ENCODE measurements at regions not wholly inside any gene's neighbourhood (a gene's known extent, or its start where the extent isn't known, plus 50 kb on each side); places are given as distances from the start of the nearest gene placed in this dataset.

DNA sequence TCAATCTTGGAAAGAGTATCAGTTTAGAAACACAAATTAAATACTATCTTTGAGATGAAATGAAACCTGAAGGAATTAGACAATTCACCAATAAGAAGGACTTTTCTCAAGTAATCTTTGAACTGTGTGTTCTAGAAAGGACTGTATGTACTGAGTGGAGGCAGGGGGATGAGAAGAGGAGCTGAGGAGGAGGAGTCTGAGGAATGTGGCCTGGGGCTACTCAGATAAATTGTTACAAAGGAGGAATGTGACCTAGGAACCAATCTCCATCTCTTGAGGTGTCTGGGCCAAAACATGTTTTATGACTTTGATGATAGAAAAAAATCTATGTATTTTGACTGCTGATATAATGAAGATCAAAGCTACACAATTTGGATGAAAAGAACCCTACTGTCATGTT, 124.3 kb upstream of the ANKRD55 start:
- H3K4me1 ChIP-seq (ENCODE audit: control insufficient read depth in 1 of 2, insufficient read depth in 2 of 2, low read length in 2 of 2): no peaks in the 10 kb centered on the region
- no peak overlapping the region for H3K4me2 ChIP-seq (replicated peaks; ENCODE audit: extremely low read depth, low read length, poor library complexity, severe bottlenecking)
- H3K36me3 Mint-ChIP-seq: no peaks in the 10 kb centered on the region
- H3K9ac ChIP-seq (ENCODE audit: insufficient read depth, low read length, poor library complexity, severe bottlenecking): no peak overlapping the region
- H3K27ac Mint-ChIP-seq: no peak overlapping the region
- no peaks in the 10 kb centered on the region for H3K36me3 ChIP-seq (replicated peaks in 1 of 2; ENCODE audit: control insufficient read depth in 1 of 2, insufficient read depth in 2 of 2, low read length in 2 of 2)
- H3K27me3 ChIP-seq (ENCODE audit: control insufficient read depth in 2 of 2, insufficient read depth in 2 of 2, low read length in 2 of 2): no peaks in the 10 kb centered on the region
- H3K27ac ChIP-seq (ENCODE audit: low read depth in 1 of 2, low read length in 2 of 2): no peak overlapping the region
- H3K4me3 ChIP-seq (replicated peaks in 1 of 3; ENCODE audit: low read depth in 2 of 3, low read length in 3 of 3): no peak overlapping the region
- H4K20me1 ChIP-seq (ENCODE audit: insufficient read depth, low read length): no peaks in the 10 kb centered on the region
- TF ChIP-seq, protein P1, sequence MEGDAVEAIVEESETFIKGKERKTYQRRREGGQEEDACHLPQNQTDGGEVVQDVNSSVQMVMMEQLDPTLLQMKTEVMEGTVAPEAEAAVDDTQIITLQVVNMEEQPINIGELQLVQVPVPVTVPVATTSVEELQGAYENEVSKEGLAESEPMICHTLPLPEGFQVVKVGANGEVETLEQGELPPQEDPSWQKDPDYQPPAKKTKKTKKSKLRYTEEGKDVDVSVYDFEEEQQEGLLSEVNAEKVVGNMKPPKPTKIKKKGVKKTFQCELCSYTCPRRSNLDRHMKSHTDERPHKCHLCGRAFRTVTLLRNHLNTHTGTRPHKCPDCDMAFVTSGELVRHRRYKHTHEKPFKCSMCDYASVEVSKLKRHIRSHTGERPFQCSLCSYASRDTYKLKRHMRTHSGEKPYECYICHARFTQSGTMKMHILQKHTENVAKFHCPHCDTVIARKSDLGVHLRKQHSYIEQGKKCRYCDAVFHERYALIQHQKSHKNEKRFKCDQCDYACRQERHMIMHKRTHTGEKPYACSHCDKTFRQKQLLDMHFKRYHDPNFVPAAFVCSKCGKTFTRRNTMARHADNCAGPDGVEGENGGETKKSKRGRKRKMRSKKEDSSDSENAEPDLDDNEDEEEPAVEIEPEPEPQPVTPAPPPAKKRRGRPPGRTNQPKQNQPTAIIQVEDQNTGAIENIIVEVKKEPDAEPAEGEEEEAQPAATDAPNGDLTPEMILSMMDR (IDR thresholded peaks at IDR 0.05): no peak
- no peak overlapping the region for H3K4me3 Mint-ChIP-seq
- H2AFZ ChIP-seq (ENCODE audit: insufficient read depth, low read depth, low read length, poor library complexity, severe bottlenecking): no peak overlapping the region
- peaks cover 4% of the 10 kb centered on the region for H3K4me1 Mint-ChIP-seq
- no peaks in the 10 kb centered on the region for H3K9me3 ChIP-seq (replicated peaks in 1 of 2; ENCODE audit: control insufficient read depth in 1 of 2, insufficient read depth in 1 of 2, low read length in 2 of 2)
- H3K9me3 Mint-ChIP-seq: peaks cover 0 to 4% (median 2%) of the 10 kb centered on the region in 7 donors
- H3K27me3 Mint-ChIP-seq (ENCODE audit: low read depth in 3 of 3): peaks cover 1 to 11% (median 2%) of the 10 kb centered on the region in 3 donors
- no peak for DNase-seq
- no peaks in the 10 kb centered on the region for H3K79me2 ChIP-seq (ENCODE audit: insufficient read depth, low read length)
- intact Hi-C loops (cut with micrococcal nuclease): no loop called here

DNA sequence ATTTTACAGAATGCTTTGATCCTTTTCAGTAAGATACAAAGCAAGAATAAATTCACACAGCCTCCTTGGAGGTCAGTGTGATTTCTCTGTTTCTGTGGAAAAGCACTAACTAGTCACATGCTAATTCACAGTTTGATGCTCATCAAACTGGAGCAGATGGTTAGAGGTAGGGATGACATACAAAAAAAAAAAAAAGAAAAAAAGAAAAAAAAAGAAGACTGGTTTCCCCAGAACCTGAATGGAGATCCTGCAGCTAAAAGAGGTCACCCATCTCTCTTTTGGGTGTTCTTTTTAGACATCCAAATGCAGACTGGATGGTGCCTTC, 123.7 kb upstream of the ANKRD55 start:
- TF ChIP-seq, protein P1 (IDR thresholded peaks at IDR 0.05): no peak
- H3K27me3 Mint-ChIP-seq (ENCODE audit: low read depth in 3 of 3): peaks cover 1 to 10% (median 2%) of the 10 kb centered on the region in 3 donors
- no peaks in the 10 kb centered on the region for H3K4me1 ChIP-seq (ENCODE audit: control insufficient read depth in 1 of 2, insufficient read depth in 2 of 2, low read length in 2 of 2)
- H2AFZ ChIP-seq (ENCODE audit: insufficient read depth, low read depth, low read length, poor library complexity, severe bottlenecking): peak overlapping the region; percentile 23
- H3K27me3 ChIP-seq (ENCODE audit: control insufficient read depth in 2 of 2, insufficient read depth in 2 of 2, low read length in 2 of 2): no peaks in the 10 kb centered on the region
- H3K4me3 Mint-ChIP-seq: no peak overlapping the region
- no peak overlapping the region for H3K9ac ChIP-seq (ENCODE audit: insufficient read depth, low read length, poor library complexity, severe bottlenecking)
- H4K20me1 ChIP-seq (ENCODE audit: insufficient read depth, low read length): no peaks in the 10 kb centered on the region
- no peak overlapping the region for H3K27ac Mint-ChIP-seq
- no peaks in the 10 kb centered on the region for H3K79me2 ChIP-seq (ENCODE audit: insufficient read depth, low read length)
- no peak overlapping the region for H3K4me2 ChIP-seq (replicated peaks; ENCODE audit: extremely low read depth, low read length, poor library complexity, severe bottlenecking)
- no peak overlapping the region for H3K27ac ChIP-seq (ENCODE audit: low read depth in 1 of 2, low read length in 2 of 2)
- intact Hi-C loops (cut with micrococcal nuclease): no loop called here
- peaks cover 0 to 4% (median 2%) of the 10 kb centered on the region in 7 donors for H3K9me3 Mint-ChIP-seq
- no peaks in the 10 kb centered on the region for H3K36me3 ChIP-seq (replicated peaks in 1 of 2; ENCODE audit: control insufficient read depth in 1 of 2, insufficient read depth in 2 of 2, low read length in 2 of 2)
- no peak for DNase-seq
- H3K9me3 ChIP-seq (replicated peaks in 1 of 2; ENCODE audit: control insufficient read depth in 1 of 2, insufficient read depth in 1 of 2, low read length in 2 of 2): no peaks in the 10 kb centered on the region
- no peak overlapping the region for H3K4me3 ChIP-seq (replicated peaks in 1 of 3; ENCODE audit: low read depth in 2 of 3, low read length in 3 of 3)
- no peaks in the 10 kb centered on the region for H3K36me3 Mint-ChIP-seq
- peaks cover 4% of the 10 kb centered on the region for H3K4me1 Mint-ChIP-seq
